Neutrophil (primary cell): ENCODE measurements at regions not wholly inside any gene's neighbourhood (a gene's known extent, or its start where the extent isn't known, plus 50 kb on each side); places are given as distances from the start of the nearest gene placed in this dataset.

Experiments
- H3K27ac ChIP-seq: fragments of 200-600 bp; sonication (generic); 2 replicates; pipeline ENCODE4 v1.5.1; 2016; ENCODE audit warnings: mild to moderate bottlenecking, moderate library complexity
- H3K27me3 ChIP-seq: fragments of 200-600 bp; sonication (generic); 2 replicates; pipeline ENCODE4 v1.6.0; 2016; ENCODE audit warnings: mild to moderate bottlenecking
- H3K36me3 ChIP-seq: fragments of 200-600 bp; sonication (generic); 2 replicates; pipeline ENCODE4 v1.5.1; 2017
- H3K4me1 ChIP-seq, 2 experiments: fragments of 200-600 bp in 1 of 2; sonication (generic) in 1 of 2; 1 replicate in 1 of 2; 2 replicates in 1 of 2; pipeline versions ENCODE4 v1.5.1 to v1.6.1; 2013 to 2016; ENCODE audit warnings: low read depth in 1 of 2, low read length in 1 of 2, mild to moderate bottlenecking in 1 of 2, moderate library complexity in 1 of 2; ENCODE audit not compliant: control insufficient read depth in 1 of 2, insufficient read depth in 1 of 2
- H3K4me3 ChIP-seq, 2 experiments: fragments of 200-600 bp in 1 of 2; sonication (generic) in 1 of 2; 1 replicate in 1 of 2; 2 replicates in 1 of 2; pipeline ENCODE4 v1.5.1; 2013 to 2016; ENCODE audit warnings: low read depth in 1 of 2, low read length in 1 of 2, mild to moderate bottlenecking in 1 of 2, moderate library complexity in 1 of 2
- H3K9me3 ChIP-seq: fragments of 200-600 bp; sonication (generic); 2 replicates; pipeline ENCODE4 v1.5.1; 2016
- TF ChIP-seq, protein P1 (sequence below): fragments of 200-600 bp; sonication (generic); IDR thresholded peaks from 2 replicates; pipeline ENCODE4 v1.5.1; 2016; ENCODE audit warnings: antibody characterized with exemption

DNA sequence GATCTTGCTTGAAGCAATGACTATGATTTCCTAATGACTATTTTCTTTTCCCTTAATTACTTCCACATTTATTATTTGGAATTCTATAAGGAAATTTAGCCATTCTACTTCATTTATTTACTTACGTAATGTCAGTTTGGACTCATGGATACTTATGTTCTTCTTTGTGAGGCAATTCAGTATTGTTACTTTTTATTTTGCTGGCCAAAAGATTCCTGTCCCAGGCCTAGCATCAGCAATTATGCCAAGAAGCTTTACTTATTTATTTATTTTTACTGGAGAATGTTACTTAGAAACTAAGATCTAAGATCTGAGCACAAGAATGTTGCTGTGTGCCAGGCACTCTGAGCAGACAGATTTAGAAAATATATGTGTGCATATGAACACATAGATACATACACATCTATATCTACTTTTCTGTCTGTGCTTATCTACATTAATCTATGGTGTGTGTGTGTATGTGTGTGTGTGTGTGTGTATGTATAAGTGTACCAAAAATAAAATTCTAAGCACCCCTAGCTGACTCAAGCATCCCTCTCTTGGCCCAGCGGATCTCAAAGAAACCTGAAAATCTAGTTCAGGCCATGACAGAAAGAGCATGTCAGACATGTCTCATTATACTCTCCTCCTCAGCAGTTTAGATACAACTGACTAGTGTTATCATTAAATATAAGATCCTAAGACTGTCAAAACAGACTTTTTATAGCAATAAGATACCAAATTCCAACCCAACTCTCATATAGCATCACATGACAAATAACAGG lies 640.0 kb upstream of the GJE1 start:
- TF ChIP-seq, protein P1, sequence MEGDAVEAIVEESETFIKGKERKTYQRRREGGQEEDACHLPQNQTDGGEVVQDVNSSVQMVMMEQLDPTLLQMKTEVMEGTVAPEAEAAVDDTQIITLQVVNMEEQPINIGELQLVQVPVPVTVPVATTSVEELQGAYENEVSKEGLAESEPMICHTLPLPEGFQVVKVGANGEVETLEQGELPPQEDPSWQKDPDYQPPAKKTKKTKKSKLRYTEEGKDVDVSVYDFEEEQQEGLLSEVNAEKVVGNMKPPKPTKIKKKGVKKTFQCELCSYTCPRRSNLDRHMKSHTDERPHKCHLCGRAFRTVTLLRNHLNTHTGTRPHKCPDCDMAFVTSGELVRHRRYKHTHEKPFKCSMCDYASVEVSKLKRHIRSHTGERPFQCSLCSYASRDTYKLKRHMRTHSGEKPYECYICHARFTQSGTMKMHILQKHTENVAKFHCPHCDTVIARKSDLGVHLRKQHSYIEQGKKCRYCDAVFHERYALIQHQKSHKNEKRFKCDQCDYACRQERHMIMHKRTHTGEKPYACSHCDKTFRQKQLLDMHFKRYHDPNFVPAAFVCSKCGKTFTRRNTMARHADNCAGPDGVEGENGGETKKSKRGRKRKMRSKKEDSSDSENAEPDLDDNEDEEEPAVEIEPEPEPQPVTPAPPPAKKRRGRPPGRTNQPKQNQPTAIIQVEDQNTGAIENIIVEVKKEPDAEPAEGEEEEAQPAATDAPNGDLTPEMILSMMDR, result no peak
- Histone ChIP-seq H3K27ac (no peak overlapping the region), H3K36me3 (no peaks in the 10 kb centered on the region), H3K4me3 (no peak overlapping the region), H3K4me1 (no peaks in the 10 kb centered on the region), H3K9me3 (no peaks in the 10 kb centered on the region), H3K27me3 (no peaks in the 10 kb centered on the region)

DNA sequence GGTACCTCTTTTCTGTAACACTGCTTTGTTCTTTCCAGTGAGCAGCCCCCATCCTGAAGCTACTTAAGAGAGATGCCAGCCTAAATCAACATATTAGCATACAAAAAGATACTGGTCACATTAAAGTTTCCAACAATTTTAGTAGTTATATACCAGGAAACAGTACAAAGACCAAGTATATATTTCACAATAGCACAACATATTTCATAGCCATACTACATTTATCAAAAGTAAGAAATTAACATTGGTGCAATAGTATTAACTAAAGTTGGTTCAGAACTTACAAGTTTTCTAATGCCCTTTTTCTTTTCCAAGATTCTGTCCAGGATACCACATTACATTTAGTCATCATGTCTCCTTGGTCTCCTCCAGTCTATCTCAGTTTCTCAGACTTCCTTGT lies 641.0 kb upstream of the GJE1 start:
- TF ChIP-seq, protein P1, result no peak
- H3K36me3 ChIP-seq, result no peaks in the 10 kb centered on the region
- H3K9me3 ChIP-seq, result no peaks in the 10 kb centered on the region
- no peaks in the 10 kb centered on the region for H3K4me1 ChIP-seq
- H3K27me3 ChIP-seq, result no peaks in the 10 kb centered on the region
- no peak overlapping the region for H3K4me3 ChIP-seq
- H3K27ac ChIP-seq, result no peak overlapping the region

DNA sequence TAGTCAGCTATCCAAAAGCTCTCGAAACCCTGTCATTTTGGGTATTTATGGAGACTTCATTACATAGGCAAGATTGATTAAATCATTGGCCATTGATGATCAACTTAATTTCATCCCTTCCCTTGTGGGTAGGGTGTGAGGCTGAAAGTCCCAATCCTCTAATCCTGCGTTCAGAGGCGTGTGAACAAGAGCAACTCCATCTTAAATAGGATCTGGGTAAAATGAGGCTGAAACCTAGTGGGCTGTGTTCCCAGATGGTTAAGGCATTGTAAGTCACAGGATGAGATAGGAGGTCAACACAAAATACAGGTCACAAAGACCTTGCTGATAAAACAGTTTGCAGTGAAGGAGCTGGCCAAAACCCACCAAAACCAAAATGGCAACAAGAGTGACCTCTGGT lies 641.7 kb upstream of the GJE1 start:
- Histone ChIP-seq H3K27ac (no peak overlapping the region), H3K4me3 (no peak overlapping the region), H3K36me3 (no peaks in the 10 kb centered on the region), H3K4me1 (no peaks in the 10 kb centered on the region), H3K9me3 (no peaks in the 10 kb centered on the region), H3K27me3 (no peaks in the 10 kb centered on the region)
- TF ChIP-seq, protein P1, result no peak

DNA sequence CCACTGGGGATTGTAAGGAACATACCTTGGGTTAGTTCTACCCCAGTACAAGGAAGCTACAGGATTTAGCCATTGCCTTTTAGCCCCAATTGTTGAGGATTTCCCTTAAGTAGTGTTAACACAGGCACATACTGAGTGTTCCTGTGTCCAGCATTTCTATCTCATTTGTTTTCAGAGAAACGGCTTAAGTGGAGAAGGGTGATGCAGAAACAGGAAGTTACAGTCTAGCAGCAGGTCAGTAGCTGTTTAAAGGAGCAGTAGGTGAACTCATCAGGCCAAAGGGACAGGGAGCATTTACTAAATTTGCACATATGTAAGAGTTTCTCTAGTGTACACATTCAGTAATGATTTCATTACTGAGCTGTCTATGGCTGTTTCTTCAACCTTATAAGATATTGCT lies 644.2 kb upstream of the GJE1 start:
- TF ChIP-seq, protein P1, result no peak
- no peaks in the 10 kb centered on the region for H3K36me3 ChIP-seq
- no peak overlapping the region for H3K4me3 ChIP-seq
- no peaks in the 10 kb centered on the region for H3K9me3 ChIP-seq
- H3K27ac ChIP-seq, result no peak overlapping the region
- no peaks in the 10 kb centered on the region for H3K4me1 ChIP-seq
- no peaks in the 10 kb centered on the region for H3K27me3 ChIP-seq

DNA sequence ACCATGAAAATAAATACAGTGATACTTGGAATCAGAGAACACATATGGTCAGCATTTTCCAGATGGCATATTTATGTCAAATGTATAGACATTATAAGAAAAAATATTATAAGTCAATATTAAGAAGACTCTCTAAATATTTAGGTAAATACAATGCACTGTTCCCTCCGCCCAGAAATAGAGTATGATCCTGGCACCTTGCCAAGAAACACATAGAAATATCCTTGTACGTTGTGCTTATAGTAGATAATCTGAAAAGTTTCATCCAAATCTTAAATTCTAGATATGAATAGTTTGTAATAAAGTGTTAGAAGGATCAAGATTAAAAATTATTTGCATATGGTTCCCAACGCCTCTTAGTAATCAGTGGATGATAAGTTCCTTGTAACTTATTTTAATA lies 645.8 kb upstream of the GJE1 start:
- no peaks in the 10 kb centered on the region for H3K4me1 ChIP-seq
- no peak overlapping the region for H3K27ac ChIP-seq
- no peaks in the 10 kb centered on the region for H3K36me3 ChIP-seq
- no peaks in the 10 kb centered on the region for H3K9me3 ChIP-seq
- no peaks in the 10 kb centered on the region for H3K27me3 ChIP-seq
- TF ChIP-seq, protein P1, result no peak
- H3K4me3 ChIP-seq, result no peak overlapping the region
